Spleen (tissue), 11 donors: ENCODE measurements at regions not wholly inside any gene's neighbourhood (a gene's known extent, or its start where the extent isn't known, plus 50 kb on each side); places are given as distances from the start of the nearest gene placed in this dataset.
A peak's percentile ranks its signal among the peaks of the same experiment; 100 is the strongest.

ENCODE experiments used
- DNase-seq: peaks from one replicate; pipeline ENCODE4 v3.0.0-alpha.2; 2020
- H3K27ac ChIP-seq, 8 donors: fragments of 200-600 bp; sonication (generic) in 7 of 8; 1 replicate in 4 of 8; 2 replicates in 4 of 8; pipeline versions ENCODE4 v1.5.0 to v1.8.0; 2016 to 2021; ENCODE audit warnings: inconsistent platforms in 4 of 8, mild to moderate bottlenecking in 4 of 8, moderate library complexity in 1 of 8
- H3K27me3 ChIP-seq, 7 donors: fragments of 200-600 bp; sonication (generic) in 6 of 7; replicated peaks in 1 of 7; 1 replicate in 4 of 7; 2 replicates in 3 of 7; pipeline versions ENCODE4 v1.5.0 to v1.8.0; 2016 to 2021; ENCODE audit warnings: inconsistent platforms in 3 of 7, mild to moderate bottlenecking in 1 of 7
- H3K36me3 ChIP-seq, 6 donors: fragments of 200-600 bp; sonication (generic) in 5 of 6; 1 replicate in 4 of 6; 2 replicates in 2 of 6; pipeline versions ENCODE4 v1.5.0 to v1.8.0; 2016 to 2021; ENCODE audit warnings: inconsistent platforms in 2 of 6
- H3K4me1 ChIP-seq, 6 donors: fragments of 200-600 bp; sonication (generic) in 5 of 6; 1 replicate in 3 of 6; 2 replicates in 3 of 6; pipeline versions ENCODE4 v1.5.0 to v1.8.0; 2016 to 2021; ENCODE audit warnings: inconsistent platforms in 3 of 6
- H3K4me3 ChIP-seq, 8 donors: fragments of 200-600 bp; sonication (generic) in 7 of 8; 1 replicate in 4 of 8; 2 replicates in 4 of 8; pipeline versions ENCODE4 v1.5.0 to v1.8.0; 2016 to 2021; ENCODE audit warnings: inconsistent platforms in 4 of 8, mild to moderate bottlenecking in 4 of 8, moderate library complexity in 2 of 8
- H3K9me3 ChIP-seq, 8 donors: fragments of 200-600 bp; sonication (generic) in 7 of 8; 1 replicate in 4 of 8; 2 replicates in 4 of 8; pipeline versions ENCODE4 v1.5.0 to v1.8.0; 2016 to 2021; ENCODE audit warnings: inconsistent platforms in 4 of 8
- CTCF ChIP-seq, 11 experiments: fragments of 200-600 bp in 7 of 11; fragments of 450-650 bp in 4 of 11; sonication (generic) in 4 of 11; IDR thresholded peaks in 8 of 11; conservative IDR thresholded peaks in 3 of 11; 1 replicate in 7 of 11; 2 replicates in 4 of 11; pipeline versions ENCODE4 v1.4.0 to v1.8.0; 2016 to 2021; ENCODE audit warnings: antibody characterized with exemption in 11 of 11, inconsistent platforms in 4 of 11, mild to moderate bottlenecking in 1 of 11
- POLR2A ChIP-seq, 3 donors: fragments of 450-650 bp; IDR thresholded peaks; one replicate each; pipeline ENCODE4 v1.5.1; 2017; ENCODE audit warnings: antibody characterized with exemption in 3 of 3, mild to moderate bottlenecking in 1 of 3
- POLR2AphosphoS5 ChIP-seq, 3 donors: sonication (generic); formaldehyde crosslinking; IDR thresholded peaks; one replicate each; pipeline ENCODE4 v1.5.1; 2017; ENCODE audit warnings: antibody characterized with exemption in 3 of 3
- WGBS, 5 donors: extraction: QIAGEN DNeasy Blood & Tissue Kit in 3 of 5; methylation state at CpG; one replicate each; pipeline versions ENCODE4 v1.1.5 to v1.1.7; 2013 to 2018; 5-methylcytosine and 5-hydroxymethylcytosine counted together
- intact Hi-C: fragments of 100-400 bp; cut with DNase I; formaldehyde crosslinking; loops from one replicate; pipeline ENCODE4 v1.15.0; 2023; ENCODE audit warnings: low total_unique reads
- donor health status: healthy with polysubstance abuse.
- donor health status: DM: no; HTN: no; CAD: no; lungs with moderate emphysema.
- donor health status: DM: no; HTN: no; CAD: no.
- donor health status: Bipolar disorder and iron deficiency.
- donor health status: healthy.
- donor health status: DM: no; HTN: no; CAD: no.
- donor health status: DM: yes; HTN: yes; CAD: no.

DNA sequence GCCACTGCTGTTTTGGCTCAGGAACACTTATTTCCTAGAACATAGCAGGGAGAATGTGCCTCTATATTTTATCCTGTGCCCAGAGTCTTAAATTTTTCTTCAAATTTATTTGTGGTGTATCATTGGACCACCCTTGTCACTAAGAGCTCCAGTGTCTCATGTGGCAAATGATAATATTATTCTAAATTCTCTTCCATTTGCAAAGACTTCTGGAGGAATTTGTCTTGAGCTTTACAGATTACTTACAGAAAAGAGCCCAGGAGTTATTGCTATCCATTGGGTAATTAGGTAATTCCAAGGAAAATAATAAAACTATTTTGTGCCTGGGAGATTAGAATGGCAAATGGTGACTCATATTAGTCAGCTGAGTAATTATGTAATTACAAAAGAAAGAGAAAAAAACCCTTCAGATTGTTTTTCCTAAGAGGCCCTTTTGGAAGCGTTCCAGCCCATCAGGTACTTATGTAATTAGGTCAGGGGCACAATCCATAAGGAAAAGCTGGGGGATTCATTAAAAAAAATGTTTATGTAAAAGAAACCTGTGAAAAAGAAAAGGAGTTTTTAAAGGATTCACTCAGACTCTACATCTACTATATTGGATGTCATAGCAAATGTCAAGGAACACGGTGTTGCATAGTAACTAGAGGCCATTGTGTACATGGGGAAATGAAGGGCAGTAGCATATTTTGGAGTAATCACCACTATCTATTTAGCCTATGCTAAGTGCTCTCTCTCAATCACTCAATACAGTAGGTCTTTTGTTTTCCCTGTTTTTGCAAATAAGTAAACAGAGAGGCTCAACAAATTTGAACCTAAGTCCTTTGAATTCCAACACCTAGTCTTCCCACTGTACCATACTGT lies 380.9 kb upstream of the RARB start:
- 76 to 88% (median 85%) methylated on average over 2 of the region's 2 CpGs for WGBS, 5 donors
- no peak for DNase-seq

GRCh38 chr3:25049304-25049703 lies 378.8 kb upstream of the RARB start:
- no peak overlapping the region for H3K27ac ChIP-seq
- peaks cover 0 to 3% (median 0%) of the 10 kb centered on the region in 8 donors for H3K9me3 ChIP-seq
- no peaks in the 10 kb centered on the region for H3K27me3 ChIP-seq
- H3K36me3 ChIP-seq = no peaks in the 10 kb centered on the region
- no peaks in the 10 kb centered on the region for H3K4me1 ChIP-seq
- 76 to 88% (median 85%) methylated on average over 3 of the region's 3 CpGs for WGBS, 5 donors
- intact Hi-C loops = no loop called here
- DNase-seq = no peak
- TF ChIP-seq CTCF (IDR thresholded peaks at IDR 0.05 in 8 of 11, conservative IDR thresholded peaks at IDR 0.05 in 3 of 11) (no peak), POLR2AphosphoS5 (IDR thresholded peaks at IDR 0.05) (no peak), POLR2A (IDR thresholded peaks at IDR 0.05) (no peak)
- H3K4me3 ChIP-seq = no peak overlapping the region

More for the DNA sequence above, 380.9 kb upstream of the RARB start:
- Histone ChIP-seq H3K4me1 (no peaks in the 10 kb centered on the region), H3K9me3 (peaks cover 0 to 3% (median 0%) of the 10 kb centered on the region in 8 donors), H3K4me3 (no peak overlapping the region), H3K36me3 (no peaks in the 10 kb centered on the region), H3K27ac (no peak overlapping the region), H3K27me3 (no peaks in the 10 kb centered on the region)
- no peak for TF ChIP-seq POLR2AphosphoS5 (IDR thresholded peaks at IDR 0.05)
- no peak for TF ChIP-seq CTCF (IDR thresholded peaks at IDR 0.05 in 8 of 11, conservative IDR thresholded peaks at IDR 0.05 in 3 of 11)
- no peak for TF ChIP-seq POLR2A (IDR thresholded peaks at IDR 0.05)
- intact Hi-C loops = no loop called here

DNA sequence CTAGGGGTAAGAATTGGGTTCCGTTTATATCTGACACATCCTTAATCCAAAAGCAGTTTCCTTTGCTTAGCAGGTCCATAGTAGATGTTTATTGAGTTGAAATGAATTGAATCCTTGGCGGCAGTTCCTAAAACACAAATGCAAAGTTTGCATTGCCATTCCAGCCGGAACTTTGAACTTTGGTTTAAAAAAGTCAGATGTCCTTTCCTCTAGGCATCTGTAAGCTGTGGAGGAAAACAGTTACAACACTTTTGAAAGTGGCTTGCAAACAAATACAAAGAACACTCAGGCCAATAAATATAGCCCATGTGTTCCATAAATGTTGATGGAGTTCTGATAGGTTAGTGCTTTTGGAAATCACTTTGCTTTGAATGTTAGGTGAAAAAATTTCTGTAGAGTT lies 374.7 kb upstream of the RARB start:
- Histone ChIP-seq H3K36me3 (no peaks in the 10 kb centered on the region), H3K4me3 (no peak overlapping the region), H3K9me3 (no peaks in the 10 kb centered on the region), H3K4me1 (peaks cover 0 to 4% (median 0%) of the 10 kb centered on the region in 6 donors), H3K27ac (no peak overlapping the region), H3K27me3 (no peaks in the 10 kb centered on the region)
- DNase-seq = no peak
- WGBS, 5 donors = 87 to 93% (median 92%) methylated on average over 3 of the region's 3 CpGs
- intact Hi-C loops = no loop called here
- no peak for TF ChIP-seq POLR2AphosphoS5 (IDR thresholded peaks at IDR 0.05)
- no peak for TF ChIP-seq POLR2A (IDR thresholded peaks at IDR 0.05)
- TF ChIP-seq CTCF (IDR thresholded peaks at IDR 0.05 in 8 of 11, conservative IDR thresholded peaks at IDR 0.05 in 3 of 11) = no peak

GRCh38 chr3:25056036-25056755 lies 371.9 kb upstream of the RARB start:
- DNase-seq = no peak
- H3K4me1 ChIP-seq = peaks cover 0 to 4% (median 0%) of the 10 kb centered on the region in 6 donors
- no peaks in the 10 kb centered on the region for H3K36me3 ChIP-seq
- no peak overlapping the region for H3K4me3 ChIP-seq
- intact Hi-C loops = no loop called here
- TF ChIP-seq POLR2AphosphoS5 (IDR thresholded peaks at IDR 0.05) (peak in 1 of 3 donors; percentile 69), CTCF (IDR thresholded peaks at IDR 0.05 in 8 of 11, conservative IDR thresholded peaks at IDR 0.05 in 3 of 11) (no peak), POLR2A (IDR thresholded peaks at IDR 0.05) (no peak)
- peak overlapping the region in 7 of 8 donors; percentile 21 to 58 (median 48) for H3K27ac ChIP-seq
- H3K27me3 ChIP-seq = no peaks in the 10 kb centered on the region
- 56 to 78% (median 63%) methylated on average over 1 of the region's 1 CpG for WGBS, 5 donors
- H3K9me3 ChIP-seq = no peaks in the 10 kb centered on the region
